Endothelial cell of umbilical vein (primary cell): ENCODE measurements at regions not wholly inside any gene's neighbourhood (a gene's known extent, or its start where the extent isn't known, plus 50 kb on each side); places are given as distances from the start of the nearest gene placed in this dataset.

Source experiments
- BruUV-seq: library from RNA; stranded (reverse); fragments of 400-500 nt; replicated peaks from 2 replicates; lab custom pipeline; 2021; lab: Mats Ljungman, UMichigan
- CTCF ChIA-PET: fragments of 300-600, 350-600 bp; sonication (Branson Sonifier 250); formaldehyde crosslinking; loops from one replicate; lab custom pipeline; 2021; ENCODE audit warnings: antibody characterized with exemption, inconsistent platforms; lab: Charles Lee
- POLR2A ChIA-PET: fragments of 300-600, 350-600 bp; sonication (Branson Sonifier 250); formaldehyde crosslinking; loops from one replicate; lab custom pipeline; 2021; ENCODE audit warnings: antibody characterized with exemption, inconsistent platforms; lab: Charles Lee
- DNase-seq: peaks from one replicate; pipeline ENCODE4 v3.0.0-alpha.2; 2011; ENCODE audit warnings: low read depth, low spot score
- FAIRE-seq: peaks from 2 replicates; lab custom pipeline; 2011; peaks lifted over from hg19 to GRCh38; lab: Jason Lieb, UNC
- H2AFZ ChIP-seq: 2 replicates; pipeline ENCODE4 v1.6.0; 2012; ENCODE audit warnings: low read depth, low read length, control low read depth, inconsistent platforms
- H3K27ac ChIP-seq: 2 replicates; pipeline ENCODE4 v1.5.1; 2011; ENCODE audit warnings: low read depth, mild to moderate bottlenecking, control low read depth, low read length, moderate library complexity; ENCODE audit not compliant: insufficient read depth
- H3K27me3 ChIP-seq, 2 experiments: 2 replicates each; pipeline versions ENCODE4 v1.6.0 to v1.6.1; 2011; ENCODE audit warnings: low read length in 2 of 2, mixed read lengths in 1 of 2; ENCODE audit not compliant: control insufficient read depth in 2 of 2, insufficient read depth in 2 of 2
- H3K36me3 ChIP-seq, 2 experiments: 2 replicates in 1 of 2; 3 replicates in 1 of 2; pipeline ENCODE4 v1.5.1; 2011; ENCODE audit warnings: low read length in 2 of 2, mild to moderate bottlenecking in 1 of 2, moderate library complexity in 1 of 2; ENCODE audit not compliant: control insufficient read depth in 2 of 2, insufficient read depth in 2 of 2; ENCODE audit errors: extremely low read depth in 1 of 2
- H3K4me1 ChIP-seq: 3 replicates; pipeline ENCODE4 v1.5.1; 2011; ENCODE audit warnings: mild to moderate bottlenecking, low read length; ENCODE audit not compliant: control insufficient read depth, insufficient read depth; ENCODE audit errors: extremely low read depth
- H3K4me2 ChIP-seq: 2 replicates; pipeline ENCODE4 v1.6.1; 2011; ENCODE audit warnings: low read length, control low read depth, mixed read lengths; ENCODE audit not compliant: insufficient read depth
- H3K4me3 ChIP-seq, 3 experiments: fragments of 200-600 bp in 1 of 3; sonication (generic), shearing (Covaris generic) in 1 of 3; replicated peaks in 1 of 3; 2 replicates each; pipeline ENCODE4 v1.5.1; 2011 to 2016; ENCODE audit warnings: control low read depth in 3 of 3, low read length in 3 of 3, mild to moderate bottlenecking in 2 of 3, inconsistent platforms in 1 of 3, low read depth in 1 of 3, moderate library complexity in 1 of 3; ENCODE audit not compliant: insufficient read depth in 1 of 3
- H3K79me2 ChIP-seq: 2 replicates; pipeline ENCODE4 v1.6.0; 2012; ENCODE audit warnings: low read length, inconsistent platforms; ENCODE audit not compliant: control insufficient read depth, insufficient read depth
- H3K9ac ChIP-seq: replicated peaks from 2 replicates; pipeline ENCODE3; 2011; ENCODE audit warnings: low read length, control low read depth; ENCODE audit not compliant: insufficient read depth; ENCODE audit errors: extremely low read depth
- H3K9me1 ChIP-seq: replicated peaks from 3 replicates; pipeline ENCODE4 v1.6.0; 2011; ENCODE audit warnings: mild to moderate bottlenecking, low read length; ENCODE audit not compliant: control insufficient read depth, insufficient read depth; ENCODE audit errors: extremely low read depth
- H3K9me3 ChIP-seq: replicated peaks from 2 replicates; pipeline ENCODE4 v1.5.1; 2012; ENCODE audit warnings: low read length, inconsistent platforms; ENCODE audit not compliant: control insufficient read depth, insufficient read depth
- H4K20me1 ChIP-seq: replicated peaks from 2 replicates; pipeline ENCODE3; 2011; ENCODE audit warnings: mild to moderate bottlenecking, low read length; ENCODE audit not compliant: control insufficient read depth, insufficient read depth; ENCODE audit errors: extremely low read depth
- EZH2 ChIP-seq: IDR thresholded peaks from 2 replicates; pipeline ENCODE4 v1.6.1; 2012; ENCODE audit warnings: borderline replicate concordance, low read depth, mild to moderate bottlenecking, moderate library complexity, low read length, inconsistent platforms; ENCODE audit not compliant: severe bottlenecking
- FOS ChIP-seq: IDR thresholded peaks from 2 replicates; pipeline ENCODE4 v1.6.1; 2011; ENCODE audit warnings: mild to moderate bottlenecking, low read length, moderate library complexity, borderline replicate concordance; ENCODE audit not compliant: insufficient read depth
- GATA2 ChIP-seq: IDR thresholded peaks from 2 replicates; pipeline ENCODE4 v1.7.0; 2011; ENCODE audit warnings: low read depth, mild to moderate bottlenecking, moderate library complexity, mixed read lengths, low read length; ENCODE audit not compliant: insufficient read length, insufficient read depth
- JUN ChIP-seq: IDR thresholded peaks from 2 replicates; pipeline ENCODE4 v1.6.1; 2011; ENCODE audit warnings: borderline replicate concordance, low read depth; ENCODE audit not compliant: insufficient read length, insufficient read depth
- MYC ChIP-seq: IDR thresholded peaks from one replicate; pipeline ENCODE4 v1.6.1; 2011; ENCODE audit warnings: mild to moderate bottlenecking, low read depth, low read length
- POLR2A ChIP-seq: IDR thresholded peaks from 2 replicates; pipeline ENCODE4 v1.6.1; 2012; ENCODE audit warnings: low read depth, mild to moderate bottlenecking, control low read depth, low read length
- POLR2AphosphoS5 ChIP-seq: IDR thresholded peaks from 2 replicates; pipeline ENCODE4 v1.6.1; 2012; ENCODE audit warnings: low read depth, mild to moderate bottlenecking, control low read depth, low read length, moderate library complexity; ENCODE audit not compliant: insufficient read depth
- dilution Hi-C: fragments of 300-500 bp; cut with MboI; formaldehyde crosslinking; loops from one replicate; pipeline ENCODE4 v1.15.0; 2019; ENCODE audit warnings: low sequenced_read_pairs; ENCODE audit not compliant: extremely low pct_ligation_motif_present
- intact Hi-C: fragments of 100-400 bp; cut with micrococcal nuclease; formaldehyde crosslinking; loops from one replicate; pipeline ENCODE4 v1.10.0; 2022
- TF ChIP-seq, protein P1 (sequence below), 2 donors: IDR thresholded peaks; 1 replicate in 1 of 2; 2 replicates in 1 of 2; pipeline ENCODE4 v1.5.1; 2011; ENCODE audit warnings: low read length in 2 of 2, mild to moderate bottlenecking in 2 of 2, moderate library complexity in 2 of 2, control low read depth in 1 of 2, inconsistent platforms in 1 of 2, low read depth in 1 of 2; ENCODE audit not compliant: insufficient read depth in 1 of 2; ENCODE audit errors: extremely low read depth in 1 of 2
- TF ChIP-seq, protein P2 (sequence below): IDR thresholded peaks from 2 replicates; pipeline ENCODE4 v1.6.1; 2011; ENCODE audit not compliant: insufficient read depth, insufficient read length

DNA sequence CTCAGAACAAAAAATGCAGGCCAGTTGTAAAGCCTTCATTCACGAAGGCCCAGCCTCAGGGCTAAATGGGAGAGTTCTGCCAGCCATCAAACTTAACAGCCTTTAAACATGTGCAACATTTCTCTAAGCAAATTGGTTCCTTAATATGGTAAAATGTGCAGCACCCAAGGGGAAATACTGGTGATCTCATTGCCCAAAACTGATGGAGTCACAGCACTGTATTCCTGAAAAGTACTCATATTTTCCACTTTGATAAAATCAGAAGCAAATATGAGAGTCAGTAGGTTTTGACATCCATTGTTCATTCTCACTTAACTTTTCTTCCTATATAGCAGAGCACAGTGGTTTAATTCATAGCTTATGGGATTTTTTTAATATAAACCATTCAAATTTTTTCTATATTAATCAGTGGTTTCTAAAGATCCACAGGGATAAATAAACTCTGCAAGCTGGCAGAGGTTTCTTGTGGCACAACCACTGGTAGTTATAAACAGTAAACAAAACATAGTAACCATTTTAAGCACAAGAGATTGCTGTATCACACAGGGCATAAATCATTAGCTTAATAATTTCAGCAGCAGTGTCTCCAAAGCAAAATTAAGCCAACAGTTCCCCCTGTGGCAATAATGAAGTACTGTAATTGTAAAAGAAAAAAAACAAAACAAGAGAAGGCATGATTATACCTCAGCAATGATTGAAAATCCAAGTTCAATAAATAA, 106.9 kb upstream of the LYPLAL1 start:
- Histone ChIP-seq H2AFZ (no peak overlapping the region), H3K9ac (no peak overlapping the region), H3K27me3 (no peaks in the 10 kb centered on the region), H3K4me3 (no peak overlapping the region), H3K4me2 (no peak overlapping the region), H4K20me1 (no peaks in the 10 kb centered on the region), H3K36me3 (no peaks in the 10 kb centered on the region), H3K9me3 (no peaks in the 10 kb centered on the region), H3K27ac (no peak overlapping the region), H3K9me1 (no peaks in the 10 kb centered on the region), H3K4me1 (no peaks in the 10 kb centered on the region), H3K79me2 (no peaks in the 10 kb centered on the region)
- dilution Hi-C loops (no loop called here), intact Hi-C loops (loop anchor here (1.0 to 10.0 kb wide), 12 partner anchors 321 to 767 kb away; no protein-coding TSS in a partner anchor)
- FAIRE-seq, result peak; percentile 59
- BruUV-seq, result no TSS peak
- ChIA-PET CTCF (interaction anchor here (0.6 to 4.2 kb wide), 107 partner anchors 9 to 807 kb away, joined by 3 to 161 read pairs (median 4); partner anchors contain the start of genes LYPLAL1 and TGFB2), POLR2A (no interaction called here)
- TF ChIP-seq MYC, result no peak
- TF ChIP-seq, protein P1, sequence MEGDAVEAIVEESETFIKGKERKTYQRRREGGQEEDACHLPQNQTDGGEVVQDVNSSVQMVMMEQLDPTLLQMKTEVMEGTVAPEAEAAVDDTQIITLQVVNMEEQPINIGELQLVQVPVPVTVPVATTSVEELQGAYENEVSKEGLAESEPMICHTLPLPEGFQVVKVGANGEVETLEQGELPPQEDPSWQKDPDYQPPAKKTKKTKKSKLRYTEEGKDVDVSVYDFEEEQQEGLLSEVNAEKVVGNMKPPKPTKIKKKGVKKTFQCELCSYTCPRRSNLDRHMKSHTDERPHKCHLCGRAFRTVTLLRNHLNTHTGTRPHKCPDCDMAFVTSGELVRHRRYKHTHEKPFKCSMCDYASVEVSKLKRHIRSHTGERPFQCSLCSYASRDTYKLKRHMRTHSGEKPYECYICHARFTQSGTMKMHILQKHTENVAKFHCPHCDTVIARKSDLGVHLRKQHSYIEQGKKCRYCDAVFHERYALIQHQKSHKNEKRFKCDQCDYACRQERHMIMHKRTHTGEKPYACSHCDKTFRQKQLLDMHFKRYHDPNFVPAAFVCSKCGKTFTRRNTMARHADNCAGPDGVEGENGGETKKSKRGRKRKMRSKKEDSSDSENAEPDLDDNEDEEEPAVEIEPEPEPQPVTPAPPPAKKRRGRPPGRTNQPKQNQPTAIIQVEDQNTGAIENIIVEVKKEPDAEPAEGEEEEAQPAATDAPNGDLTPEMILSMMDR (IDR thresholded peaks at IDR 0.05; ENCODE audit: extremely low read depth in 1 of 2, insufficient read depth in 1 of 2, low read depth in 1 of 2, low read length in 2 of 2), result peak; percentile 37 to 39
- TF ChIP-seq GATA2, result no peak
- DNase-seq, result peak; percentile 75

DNA sequence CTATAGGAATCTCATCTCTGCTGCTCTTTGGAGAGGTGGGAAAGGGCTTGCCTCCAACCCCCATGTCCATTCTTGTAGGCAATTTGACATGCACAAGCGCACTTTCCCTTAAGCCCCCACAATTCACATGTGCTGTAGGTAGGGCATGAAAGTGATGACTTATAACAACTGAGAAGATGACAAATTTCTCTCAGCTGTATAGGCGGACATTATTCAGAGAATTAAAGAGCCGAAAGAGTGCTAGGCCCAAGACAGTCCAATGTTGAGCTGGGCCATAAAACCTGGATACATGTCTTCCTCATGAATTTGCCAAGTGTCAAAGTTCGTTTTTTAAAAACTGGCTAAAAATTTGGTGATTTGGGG, 106.3 kb upstream of the LYPLAL1 start:
- intact Hi-C loops, result loop anchor here (1.0 to 10.0 kb wide), 11 partner anchors 320 to 768 kb away; no protein-coding TSS in a partner anchor
- no peak for DNase-seq
- TF ChIP-seq GATA2, result no peak
- TF ChIP-seq, protein P2, sequence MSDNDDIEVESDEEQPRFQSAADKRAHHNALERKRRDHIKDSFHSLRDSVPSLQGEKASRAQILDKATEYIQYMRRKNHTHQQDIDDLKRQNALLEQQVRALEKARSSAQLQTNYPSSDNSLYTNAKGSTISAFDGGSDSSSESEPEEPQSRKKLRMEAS, result no peak
- no peak for TF ChIP-seq EZH2
- TF ChIP-seq FOS, result no peak
- no peak for TF ChIP-seq JUN
- TF ChIP-seq POLR2A, result no peak
- no peak for TF ChIP-seq MYC
- TF ChIP-seq, protein P1 (IDR thresholded peaks at IDR 0.05; ENCODE audit: extremely low read depth in 1 of 2, insufficient read depth in 1 of 2, low read depth in 1 of 2, low read length in 2 of 2), result no peak
- no peak for TF ChIP-seq POLR2AphosphoS5
- POLR2A ChIA-PET, result no interaction called here
- H3K4me1 ChIP-seq, result no peaks in the 10 kb centered on the region
- no peaks in the 10 kb centered on the region for H3K9me1 ChIP-seq
- no peaks in the 10 kb centered on the region for H3K9me3 ChIP-seq
- BruUV-seq, result no TSS peak
- no peaks in the 10 kb centered on the region for H3K79me2 ChIP-seq
- H3K36me3 ChIP-seq, result no peaks in the 10 kb centered on the region
- no peak for FAIRE-seq
- no peaks in the 10 kb centered on the region for H3K27me3 ChIP-seq
- H3K4me2 ChIP-seq, result no peak overlapping the region
- no peak overlapping the region for H3K4me3 ChIP-seq
- H3K27ac ChIP-seq, result no peak overlapping the region
- H3K9ac ChIP-seq, result no peak overlapping the region
- H4K20me1 ChIP-seq, result no peaks in the 10 kb centered on the region
- dilution Hi-C loops, result no loop called here
- CTCF ChIA-PET, result interaction anchor here (0.6 to 4.2 kb wide), 86 partner anchors 9 to 807 kb away, joined by 3 to 161 read pairs (median 5); partner anchors contain the start of gene TGFB2
- H2AFZ ChIP-seq, result no peak overlapping the region
